Subcutaneous abdominal adipose tissue (tissue), 5 donors: ENCODE measurements at regions not wholly inside any gene's neighbourhood (a gene's known extent, or its start where the extent isn't known, plus 50 kb on each side); places are given as distances from the start of the nearest gene placed in this dataset.

Source experiments
- H3K27ac ChIP-seq: one replicate; pipeline ENCODE4 v1.7.0; 2013; ENCODE audit warnings: low read depth, mild to moderate bottlenecking, inconsistent platforms, low read length, moderate library complexity
- H3K27me3 ChIP-seq, 5 donors: one replicate each; pipeline ENCODE4 v1.7.0; 2013; ENCODE audit warnings: low read length in 5 of 5, inconsistent platforms in 1 of 5; ENCODE audit not compliant: control insufficient read depth in 5 of 5, insufficient read depth in 4 of 5
- H3K36me3 ChIP-seq, 5 donors: one replicate each; pipeline ENCODE4 v1.7.0; 2013; ENCODE audit warnings: low read length in 5 of 5; ENCODE audit not compliant: control insufficient read depth in 5 of 5, insufficient read depth in 5 of 5
- H3K4me1 ChIP-seq, 5 donors: one replicate each; pipeline ENCODE4 v1.7.0; 2013; ENCODE audit warnings: low read length in 5 of 5, mild to moderate bottlenecking in 3 of 5, moderate library complexity in 1 of 5; ENCODE audit not compliant: control insufficient read depth in 5 of 5, insufficient read depth in 5 of 5
- H3K4me3 ChIP-seq, 5 donors: one replicate each; pipeline ENCODE4 v1.7.0; 2013; ENCODE audit warnings: low read length in 5 of 5, low read depth in 1 of 5
- H3K9ac ChIP-seq, 5 donors: one replicate each; pipeline ENCODE4 v1.7.0; 2013; ENCODE audit warnings: low read length in 5 of 5, mild to moderate bottlenecking in 4 of 5, moderate library complexity in 3 of 5
- H3K9me3 ChIP-seq, 5 donors: one replicate each; pipeline ENCODE4 v1.7.0; 2013; ENCODE audit warnings: low read length in 5 of 5; ENCODE audit not compliant: control insufficient read depth in 5 of 5
- donor health status: healthy.
- donor health status: healthy.
- donor health status: healthy.
- donor health status: healthy.
- donor health status: healthy.

GRCh38 chr15:35218215-35218614, 133.1 kb upstream of the NANOGP8 start:
- no peak overlapping the region for H3K4me3 ChIP-seq
- H3K36me3 ChIP-seq: no peaks in the 10 kb centered on the region
- H3K27ac ChIP-seq: no peak overlapping the region
- H3K9ac ChIP-seq: no peak overlapping the region
- no peaks in the 10 kb centered on the region for H3K9me3 ChIP-seq
- no peaks in the 10 kb centered on the region for H3K4me1 ChIP-seq
- no peaks in the 10 kb centered on the region for H3K27me3 ChIP-seq

GRCh38 chr15:35215093-35215492, 130.0 kb upstream of the NANOGP8 start:
- no peaks in the 10 kb centered on the region for H3K27me3 ChIP-seq
- no peaks in the 10 kb centered on the region for H3K4me1 ChIP-seq
- no peak overlapping the region for H3K27ac ChIP-seq
- no peaks in the 10 kb centered on the region for H3K9me3 ChIP-seq
- no peak overlapping the region for H3K4me3 ChIP-seq
- H3K9ac ChIP-seq: no peak overlapping the region
- no peaks in the 10 kb centered on the region for H3K36me3 ChIP-seq

GRCh38 chr15:35211240-35211902, 126.3 kb upstream of the NANOGP8 start:
- no peaks in the 10 kb centered on the region for H3K4me1 ChIP-seq
- H3K9me3 ChIP-seq: no peaks in the 10 kb centered on the region
- H3K9ac ChIP-seq: no peak overlapping the region
- no peaks in the 10 kb centered on the region for H3K27me3 ChIP-seq
- H3K36me3 ChIP-seq: no peaks in the 10 kb centered on the region
- no peak overlapping the region for H3K4me3 ChIP-seq
- H3K27ac ChIP-seq: no peak overlapping the region

GRCh38 chr15:35210370-35210769, 125.3 kb upstream of the NANOGP8 start:
- Histone ChIP-seq H3K9me3 (no peaks in the 10 kb centered on the region), H3K27me3 (no peaks in the 10 kb centered on the region), H3K27ac (no peak overlapping the region), H3K4me3 (no peak overlapping the region), H3K36me3 (no peaks in the 10 kb centered on the region), H3K4me1 (no peaks in the 10 kb centered on the region), H3K9ac (no peak overlapping the region)

- Histone ChIP-seq H3K9me3 (no peaks in the 10 kb centered on the region), H3K4me3 (no peak overlapping the region), H3K36me3 (no peaks in the 10 kb centered on the region), H3K27me3 (no peaks in the 10 kb centered on the region), H3K27ac (no peak overlapping the region), H3K9ac (no peak overlapping the region), H3K4me1 (no peaks in the 10 kb centered on the region)
These were observed 124.7 kb upstream of the NANOGP8 start for GRCh38 chr15:35209838-35210237.

- Histone ChIP-seq H3K36me3 (no peaks in the 10 kb centered on the region), H3K9me3 (no peaks in the 10 kb centered on the region), H3K27me3 (no peaks in the 10 kb centered on the region), H3K4me1 (no peaks in the 10 kb centered on the region), H3K4me3 (no peak overlapping the region), H3K27ac (no peak overlapping the region), H3K9ac (no peak overlapping the region)
These were observed 123.3 kb upstream of the NANOGP8 start for GRCh38 chr15:35208353-35208752.

GRCh38 chr15:35206060-35206675, 121.1 kb upstream of the NANOGP8 start:
- Histone ChIP-seq H3K9ac (no peak overlapping the region), H3K27ac (no peak overlapping the region), H3K4me1 (no peaks in the 10 kb centered on the region), H3K9me3 (no peaks in the 10 kb centered on the region), H3K4me3 (no peak overlapping the region), H3K36me3 (no peaks in the 10 kb centered on the region), H3K27me3 (no peaks in the 10 kb centered on the region)

- H3K4me1 ChIP-seq: no peaks in the 10 kb centered on the region
- no peak overlapping the region for H3K9ac ChIP-seq
- H3K4me3 ChIP-seq: no peak overlapping the region
- H3K27ac ChIP-seq: no peak overlapping the region
- no peaks in the 10 kb centered on the region for H3K36me3 ChIP-seq
- H3K9me3 ChIP-seq: no peaks in the 10 kb centered on the region
- H3K27me3 ChIP-seq: no peaks in the 10 kb centered on the region
These were observed 113.1 kb upstream of the NANOGP8 start for GRCh38 chr15:35198197-35198596.

GRCh38 chr15:35197754-35198153, 112.7 kb upstream of the NANOGP8 start:
- Histone ChIP-seq H3K9ac (no peak overlapping the region), H3K36me3 (no peaks in the 10 kb centered on the region), H3K27ac (no peak overlapping the region), H3K4me1 (no peaks in the 10 kb centered on the region), H3K9me3 (no peaks in the 10 kb centered on the region), H3K4me3 (no peak overlapping the region), H3K27me3 (no peaks in the 10 kb centered on the region)

GRCh38 chr15:35197306-35197705, 112.2 kb upstream of the NANOGP8 start:
- no peak overlapping the region for H3K27ac ChIP-seq
- H3K9me3 ChIP-seq: peaks cover 0 to 2% (median under 1%) of the 10 kb centered on the region in 5 donors
- no peak overlapping the region for H3K9ac ChIP-seq
- H3K4me1 ChIP-seq: no peaks in the 10 kb centered on the region
- no peaks in the 10 kb centered on the region for H3K36me3 ChIP-seq
- no peak overlapping the region for H3K4me3 ChIP-seq
- no peaks in the 10 kb centered on the region for H3K27me3 ChIP-seq
